Astrocyte of the cerebellum (primary cell): ENCODE measurements at regions not wholly inside any gene's neighbourhood (a gene's known extent, or its start where the extent isn't known, plus 50 kb on each side); places are given as distances from the start of the nearest gene placed in this dataset.

ENCODE experiments used
- DNase-seq: peaks from one replicate; pipeline ENCODE4 v3.0.0-alpha.2; 2011; ENCODE audit warnings: low read depth
- H3K4me3 ChIP-seq: 2 replicates; pipeline ENCODE4 v1.5.1; 2011; ENCODE audit warnings: mild to moderate bottlenecking, low read depth, low read length, moderate library complexity
- CTCF ChIP-seq: IDR thresholded peaks from 2 replicates; pipeline ENCODE4 v1.5.1; 2012; ENCODE audit warnings: low read length, low read depth, moderate library complexity, mild to moderate bottlenecking; ENCODE audit errors: missing control alignments
- in situ Hi-C: cut with HindIII; loops from 2 replicates; pipeline ENCODE4 v1.10.0; 2017; ENCODE audit warnings: low sequenced_read_pairs

GRCh38 chr18:76757335-76757734 lies 65.0 kb upstream of the ZNF236 start:
- TF ChIP-seq CTCF: no peak
- no peak overlapping the region for H3K4me3 ChIP-seq
- DNase-seq: no peak
- in situ Hi-C loops: no loop called here

GRCh38 chr18:76756531-76757253 lies 65.7 kb upstream of the ZNF236 start:
- in situ Hi-C loops: no loop called here
- no peak for TF ChIP-seq CTCF
- H3K4me3 ChIP-seq: no peak overlapping the region
- DNase-seq: no peak

GRCh38 chr18:76754351-76754750 lies 68.0 kb upstream of the ZNF236 start:
- in situ Hi-C loops: no loop called here
- TF ChIP-seq CTCF: no peak
- H3K4me3 ChIP-seq: no peak overlapping the region
- no peak for DNase-seq

GRCh38 chr18:76752400-76752799 lies 70.0 kb upstream of the ZNF236 start:
- in situ Hi-C loops: no loop called here
- DNase-seq: no peak

GRCh38 chr18:76750917-76751890 lies 71.2 kb upstream of the ZNF236 start:
- DNase-seq: no peak
- H3K4me3 ChIP-seq: no peak overlapping the region
- in situ Hi-C loops: no loop called here
- TF ChIP-seq CTCF: no peak

More at GRCh38 chr18:76752400-76752799, 70.0 kb upstream of the ZNF236 start:
- TF ChIP-seq CTCF: no peak
- no peak overlapping the region for H3K4me3 ChIP-seq

- no peak for TF ChIP-seq CTCF
- in situ Hi-C loops: no loop called here
- H3K4me3 ChIP-seq: no peak overlapping the region
- no peak for DNase-seq
Observed at GRCh38 chr18:76750269-76750668, 72.1 kb upstream of the ZNF236 start.
